SK-N-SH treated with all-trans-retinoic acid at 6 μM for 48 hours (cell line): ENCODE measurements at regions not wholly inside any gene's neighbourhood (a gene's known extent, or its start where the extent isn't known, plus 50 kb on each side); places are given as distances from the start of the nearest gene placed in this dataset.

Source experiments
- ATAC-seq: fragments of 200-7000 bp; cut with Tn5 transposase; 3 replicates; pipeline ENCODE4 v1.9.1; 2020; ENCODE audit warnings: mild to moderate bottlenecking, moderate library complexity
- ARNTL ChIP-seq: fragments of 450-650 bp; formaldehyde crosslinking; IDR thresholded peaks from 2 replicates; pipeline ENCODE4 v1.5.0; 2020; ENCODE audit warnings: low read depth, mild to moderate bottlenecking, moderate library complexity, borderline replicate concordance
- ESRRG ChIP-seq: fragments of 250-450 bp; sonication (Bioruptor Pico); IDR thresholded peaks from 2 replicates; pipeline ENCODE4 v1.6.1; 2021; ENCODE audit warnings: mild to moderate bottlenecking
- GLIS3 ChIP-seq: fragments of 250-450 bp; sonication (Bioruptor Pico); IDR thresholded peaks from 2 replicates; pipeline ENCODE4 v1.5.0; 2020; ENCODE audit warnings: mild to moderate bottlenecking, moderate library complexity
- ISL1 ChIP-seq: fragments of 250-450 bp; sonication (Bioruptor Pico); IDR thresholded peaks from 2 replicates; pipeline ENCODE4 v2.1.2; 2022; ENCODE audit warnings: mild to moderate bottlenecking, moderate library complexity
- OSR1 ChIP-seq: fragments of 250-450 bp; sonication (Bioruptor Pico); IDR thresholded peaks from 2 replicates; pipeline ENCODE4 v1.8.0; 2022; ENCODE audit warnings: moderate library complexity, mild to moderate bottlenecking, inconsistent platforms
- PPARA ChIP-seq: fragments of 250-450 bp; sonication (Bioruptor Pico); IDR thresholded peaks from 2 replicates; pipeline ENCODE4 v1.5.0; 2020; ENCODE audit warnings: mild to moderate bottlenecking, borderline replicate concordance
- RARB ChIP-seq: fragments of 250-450 bp; sonication (Bioruptor Pico); IDR thresholded peaks from 2 replicates; pipeline ENCODE4 v1.8.0; 2021; ENCODE audit warnings: mild to moderate bottlenecking, moderate library complexity
- SNAI2 ChIP-seq: fragments of 250-450 bp; sonication (Bioruptor Pico); IDR thresholded peaks from 2 replicates; pipeline ENCODE4 v1.5.0; 2020; ENCODE audit warnings: mild to moderate bottlenecking, moderate library complexity
- TOX ChIP-seq: fragments of 250-450 bp; sonication (Bioruptor Pico); IDR thresholded peaks from 2 replicates; pipeline ENCODE4 v1.8.0; 2021; ENCODE audit warnings: mild to moderate bottlenecking, moderate library complexity, borderline replicate concordance
- ZFP3 ChIP-seq: fragments of 250-450 bp; sonication (Bioruptor Pico); IDR thresholded peaks from 2 replicates; pipeline ENCODE4 v1.5.0; 2020; ENCODE audit warnings: mild to moderate bottlenecking, moderate library complexity
- ZFP30 ChIP-seq: fragments of 450-650 bp; formaldehyde crosslinking; IDR thresholded peaks from 2 replicates; pipeline ENCODE4 v1.5.0; 2022; ENCODE audit warnings: mild to moderate bottlenecking, moderate library complexity
- ZNF565 ChIP-seq: fragments of 450-650 bp; formaldehyde crosslinking; conservative IDR thresholded peaks from 2 replicates; pipeline ENCODE4 v1.5.0; 2020; ENCODE audit warnings: low read depth, mild to moderate bottlenecking, moderate library complexity
- ZNF8 ChIP-seq: fragments of 450-650 bp; formaldehyde crosslinking; IDR thresholded peaks from 2 replicates; pipeline ENCODE4 v1.5.0; 2020; ENCODE audit warnings: mild to moderate bottlenecking, moderate library complexity
- TF ChIP-seq, protein P1 (sequence below): fragments of 250-450 bp; sonication (Bioruptor Pico); IDR thresholded peaks from 2 replicates; pipeline ENCODE4 v1.5.1; 2021; ENCODE audit warnings: mild to moderate bottlenecking, moderate library complexity
- TF ChIP-seq, protein P2 (sequence below): fragments of 250-450 bp; sonication (Bioruptor Pico); IDR thresholded peaks from 2 replicates; pipeline ENCODE4 v1.8.0; 2020; ENCODE audit warnings: mild to moderate bottlenecking, moderate library complexity, borderline replicate concordance
- TF ChIP-seq, protein P3 (sequence below): fragments of 250-450 bp; sonication (Bioruptor Pico); IDR thresholded peaks from 2 replicates; pipeline ENCODE4 v1.5.1; 2020; ENCODE audit warnings: low read depth, mild to moderate bottlenecking, moderate library complexity
- TF ChIP-seq, protein P4 (sequence below): fragments of 250-450 bp; sonication (Bioruptor Pico); IDR thresholded peaks from 2 replicates; pipeline ENCODE4 v1.5.0; 2020; ENCODE audit warnings: mild to moderate bottlenecking, moderate library complexity
- TF ChIP-seq, protein P5 (sequence below): fragments of 250-450 bp; sonication (Bioruptor Pico); IDR thresholded peaks from 2 replicates; pipeline ENCODE4 v1.8.0; 2021; ENCODE audit warnings: low read depth, mild to moderate bottlenecking, moderate library complexity, borderline replicate concordance

DNA sequence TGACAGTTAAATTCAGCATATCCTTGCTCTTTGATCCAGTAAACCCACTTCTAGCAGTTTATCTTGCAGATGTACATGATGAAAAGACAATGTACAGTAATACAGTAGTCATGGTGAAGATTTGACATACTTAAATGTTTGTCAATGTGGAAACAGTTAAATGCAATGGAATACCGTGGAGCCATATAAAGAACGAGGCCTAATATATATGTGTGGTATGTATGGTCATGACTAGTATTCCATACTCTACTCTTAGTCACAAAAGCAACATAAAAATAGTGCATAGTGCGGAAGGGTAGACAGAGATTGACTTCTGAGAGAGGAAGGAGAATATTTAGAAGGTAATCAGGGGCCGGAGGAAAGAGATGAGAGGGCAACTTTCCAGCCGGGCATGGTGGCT, 70.7 kb upstream of the ARMC2 start:
- TF ChIP-seq ZFP30 (CRISPR knock-in tag), result no peak
- no peak for ATAC-seq

DNA sequence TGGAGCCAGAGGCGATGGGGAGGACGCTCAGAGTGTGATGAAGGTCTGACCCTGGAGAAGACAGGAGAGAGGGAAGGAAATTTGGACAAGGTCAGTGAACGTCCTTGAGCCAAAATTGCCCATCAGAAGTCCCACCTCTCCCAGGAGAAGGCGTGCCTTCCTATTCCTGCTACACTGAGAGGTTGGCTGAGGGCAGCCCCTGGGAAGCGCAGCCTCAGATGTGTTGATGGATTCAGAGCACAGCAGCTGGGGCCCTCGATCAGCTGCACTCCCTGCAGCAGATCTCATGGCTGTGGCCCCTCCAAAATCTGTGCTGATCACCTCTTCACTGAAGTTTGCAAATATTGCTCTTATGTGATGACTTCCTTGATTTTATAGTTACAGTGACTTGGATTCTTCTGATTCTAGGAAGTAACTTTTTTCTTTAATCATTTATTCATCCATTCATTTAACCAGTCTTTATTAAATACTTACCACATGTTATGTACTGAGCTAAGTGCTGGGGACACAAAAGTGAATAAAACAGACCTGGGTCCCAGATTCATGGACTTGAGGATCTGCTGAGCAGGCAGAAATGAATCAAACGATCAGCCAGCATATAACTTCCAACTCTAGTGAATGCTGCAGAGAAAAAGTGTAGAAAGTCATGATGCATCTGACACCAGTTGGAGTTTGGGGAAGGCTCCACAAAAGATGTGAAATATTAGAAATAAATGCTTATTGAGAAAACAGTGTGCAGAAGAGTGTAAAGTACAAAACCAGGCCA, 69.6 kb upstream of the ARMC2 start:
- TF ChIP-seq ESRRG (no peak), TOX (no peak), ZFP30 (CRISPR knock-in tag) (no peak), SNAI2 (CRISPR knock-in tag) (no peak), ZNF565 (CRISPR knock-in tag) (no peak), ZFP3 (CRISPR knock-in tag) (no peak), ARNTL (CRISPR knock-in tag) (no peak), GLIS3 (no peak)
- TF ChIP-seq, protein P1, sequence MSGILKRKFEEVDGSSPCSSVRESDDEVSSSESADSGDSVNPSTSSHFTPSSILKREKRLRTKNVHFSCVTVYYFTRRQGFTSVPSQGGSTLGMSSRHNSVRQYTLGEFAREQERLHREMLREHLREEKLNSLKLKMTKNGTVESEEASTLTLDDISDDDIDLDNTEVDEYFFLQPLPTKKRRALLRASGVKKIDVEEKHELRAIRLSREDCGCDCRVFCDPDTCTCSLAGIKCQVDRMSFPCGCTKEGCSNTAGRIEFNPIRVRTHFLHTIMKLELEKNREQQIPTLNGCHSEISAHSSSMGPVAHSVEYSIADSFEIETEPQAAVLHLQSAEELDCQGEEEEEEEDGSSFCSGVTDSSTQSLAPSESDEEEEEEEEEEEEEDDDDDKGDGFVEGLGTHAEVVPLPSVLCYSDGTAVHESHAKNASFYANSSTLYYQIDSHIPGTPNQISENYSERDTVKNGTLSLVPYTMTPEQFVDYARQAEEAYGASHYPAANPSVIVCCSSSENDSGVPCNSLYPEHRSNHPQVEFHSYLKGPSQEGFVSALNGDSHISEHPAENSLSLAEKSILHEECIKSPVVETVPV (CRISPR knock-in tag), result no peak
- TF ChIP-seq, protein P2, sequence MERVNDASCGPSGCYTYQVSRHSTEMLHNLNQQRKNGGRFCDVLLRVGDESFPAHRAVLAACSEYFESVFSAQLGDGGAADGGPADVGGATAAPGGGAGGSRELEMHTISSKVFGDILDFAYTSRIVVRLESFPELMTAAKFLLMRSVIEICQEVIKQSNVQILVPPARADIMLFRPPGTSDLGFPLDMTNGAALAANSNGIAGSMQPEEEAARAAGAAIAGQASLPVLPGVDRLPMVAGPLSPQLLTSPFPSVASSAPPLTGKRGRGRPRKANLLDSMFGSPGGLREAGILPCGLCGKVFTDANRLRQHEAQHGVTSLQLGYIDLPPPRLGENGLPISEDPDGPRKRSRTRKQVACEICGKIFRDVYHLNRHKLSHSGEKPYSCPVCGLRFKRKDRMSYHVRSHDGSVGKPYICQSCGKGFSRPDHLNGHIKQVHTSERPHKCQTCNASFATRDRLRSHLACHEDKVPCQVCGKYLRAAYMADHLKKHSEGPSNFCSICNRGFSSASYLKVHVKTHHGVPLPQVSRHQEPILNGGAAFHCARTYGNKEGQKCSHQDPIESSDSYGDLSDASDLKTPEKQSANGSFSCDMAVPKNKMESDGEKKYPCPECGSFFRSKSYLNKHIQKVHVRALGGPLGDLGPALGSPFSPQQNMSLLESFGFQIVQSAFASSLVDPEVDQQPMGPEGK, result no peak
- TF ChIP-seq, protein P3, sequence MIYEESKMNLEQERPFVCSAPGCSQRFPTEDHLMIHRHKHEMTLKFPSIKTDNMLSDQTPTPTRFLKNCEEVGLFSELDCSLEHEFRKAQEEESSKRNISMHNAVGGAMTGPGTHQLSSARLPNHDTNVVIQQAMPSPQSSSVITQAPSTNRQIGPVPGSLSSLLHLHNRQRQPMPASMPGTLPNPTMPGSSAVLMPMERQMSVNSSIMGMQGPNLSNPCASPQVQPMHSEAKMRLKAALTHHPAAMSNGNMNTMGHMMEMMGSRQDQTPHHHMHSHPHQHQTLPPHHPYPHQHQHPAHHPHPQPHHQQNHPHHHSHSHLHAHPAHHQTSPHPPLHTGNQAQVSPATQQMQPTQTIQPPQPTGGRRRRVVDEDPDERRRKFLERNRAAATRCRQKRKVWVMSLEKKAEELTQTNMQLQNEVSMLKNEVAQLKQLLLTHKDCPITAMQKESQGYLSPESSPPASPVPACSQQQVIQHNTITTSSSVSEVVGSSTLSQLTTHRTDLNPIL, result no peak
- TF ChIP-seq, protein P4, sequence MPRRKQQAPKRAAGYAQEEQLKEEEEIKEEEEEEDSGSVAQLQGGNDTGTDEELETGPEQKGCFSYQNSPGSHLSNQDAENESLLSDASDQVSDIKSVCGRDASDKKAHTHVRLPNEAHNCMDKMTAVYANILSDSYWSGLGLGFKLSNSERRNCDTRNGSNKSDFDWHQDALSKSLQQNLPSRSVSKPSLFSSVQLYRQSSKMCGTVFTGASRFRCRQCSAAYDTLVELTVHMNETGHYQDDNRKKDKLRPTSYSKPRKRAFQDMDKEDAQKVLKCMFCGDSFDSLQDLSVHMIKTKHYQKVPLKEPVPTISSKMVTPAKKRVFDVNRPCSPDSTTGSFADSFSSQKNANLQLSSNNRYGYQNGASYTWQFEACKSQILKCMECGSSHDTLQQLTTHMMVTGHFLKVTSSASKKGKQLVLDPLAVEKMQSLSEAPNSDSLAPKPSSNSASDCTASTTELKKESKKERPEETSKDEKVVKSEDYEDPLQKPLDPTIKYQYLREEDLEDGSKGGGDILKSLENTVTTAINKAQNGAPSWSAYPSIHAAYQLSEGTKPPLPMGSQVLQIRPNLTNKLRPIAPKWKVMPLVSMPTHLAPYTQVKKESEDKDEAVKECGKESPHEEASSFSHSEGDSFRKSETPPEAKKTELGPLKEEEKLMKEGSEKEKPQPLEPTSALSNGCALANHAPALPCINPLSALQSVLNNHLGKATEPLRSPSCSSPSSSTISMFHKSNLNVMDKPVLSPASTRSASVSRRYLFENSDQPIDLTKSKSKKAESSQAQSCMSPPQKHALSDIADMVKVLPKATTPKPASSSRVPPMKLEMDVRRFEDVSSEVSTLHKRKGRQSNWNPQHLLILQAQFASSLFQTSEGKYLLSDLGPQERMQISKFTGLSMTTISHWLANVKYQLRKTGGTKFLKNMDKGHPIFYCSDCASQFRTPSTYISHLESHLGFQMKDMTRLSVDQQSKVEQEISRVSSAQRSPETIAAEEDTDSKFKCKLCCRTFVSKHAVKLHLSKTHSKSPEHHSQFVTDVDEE (CRISPR knock-in tag), result no peak
- ATAC-seq, result no peak

DNA sequence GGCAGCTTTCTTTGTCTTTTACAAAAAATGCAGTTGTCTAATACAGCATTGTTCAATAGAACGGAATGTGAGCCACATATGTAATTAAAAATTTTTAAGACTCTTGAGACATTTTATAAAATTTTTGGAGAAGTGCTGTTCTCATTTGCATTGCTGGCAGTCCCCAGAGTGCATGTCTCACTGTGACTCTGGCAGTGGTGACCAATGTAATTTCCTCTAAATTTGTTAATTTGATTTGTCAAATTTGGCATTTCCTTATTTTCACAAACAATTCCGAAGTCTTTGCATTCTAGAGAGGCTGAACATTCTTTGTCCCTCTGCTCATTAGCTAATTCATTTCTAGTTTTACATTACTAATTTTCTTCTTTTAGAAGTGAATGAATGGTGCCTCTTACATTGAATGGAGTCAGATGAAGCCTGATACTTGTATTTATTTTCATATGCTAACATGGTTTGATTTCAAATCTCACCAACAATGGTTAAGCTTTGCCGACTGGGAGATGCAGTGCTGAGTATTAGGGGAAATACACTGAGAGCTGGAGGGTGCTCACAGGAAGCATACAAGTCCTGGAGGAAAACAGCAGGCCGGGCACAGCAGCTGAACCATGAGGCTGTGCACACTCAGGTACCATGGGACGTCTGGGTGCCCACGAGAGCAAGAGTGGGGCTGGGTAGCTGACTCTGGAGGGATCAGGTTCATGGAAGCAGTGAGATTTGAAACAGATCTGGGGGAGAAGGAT, 68.5 kb upstream of the ARMC2 start:
- peak; percentile 18; the same call in 2 of the 3 replicates for ATAC-seq
- TF ChIP-seq TOX (no peak), ISL1 (CRISPR knock-in tag) (peak; percentile 28; the same call in 1 of the 2 replicates)
- TF ChIP-seq, all 23 proteins: peak for 1

DNA sequence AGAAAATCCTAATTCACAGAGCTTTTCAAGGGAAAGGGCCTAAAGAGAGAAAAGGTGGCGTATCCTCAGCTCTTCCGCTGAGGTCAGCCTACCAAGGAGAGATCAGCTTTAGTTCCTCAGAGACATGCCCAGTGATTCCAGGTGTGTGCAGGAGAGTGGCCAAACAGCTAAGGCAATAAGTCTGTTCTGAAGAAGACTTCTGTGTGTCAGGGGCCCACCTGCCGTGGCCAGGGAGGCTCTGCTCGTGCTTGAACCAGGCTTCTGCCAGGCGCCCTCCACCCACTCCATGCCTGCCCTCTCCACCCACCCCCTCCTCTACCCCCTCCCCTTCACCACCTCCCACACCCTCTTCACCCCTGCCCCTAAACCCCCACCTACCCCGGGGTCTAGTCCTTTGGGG, 67.4 kb upstream of the ARMC2 start:
- TF ChIP-seq, protein P5, sequence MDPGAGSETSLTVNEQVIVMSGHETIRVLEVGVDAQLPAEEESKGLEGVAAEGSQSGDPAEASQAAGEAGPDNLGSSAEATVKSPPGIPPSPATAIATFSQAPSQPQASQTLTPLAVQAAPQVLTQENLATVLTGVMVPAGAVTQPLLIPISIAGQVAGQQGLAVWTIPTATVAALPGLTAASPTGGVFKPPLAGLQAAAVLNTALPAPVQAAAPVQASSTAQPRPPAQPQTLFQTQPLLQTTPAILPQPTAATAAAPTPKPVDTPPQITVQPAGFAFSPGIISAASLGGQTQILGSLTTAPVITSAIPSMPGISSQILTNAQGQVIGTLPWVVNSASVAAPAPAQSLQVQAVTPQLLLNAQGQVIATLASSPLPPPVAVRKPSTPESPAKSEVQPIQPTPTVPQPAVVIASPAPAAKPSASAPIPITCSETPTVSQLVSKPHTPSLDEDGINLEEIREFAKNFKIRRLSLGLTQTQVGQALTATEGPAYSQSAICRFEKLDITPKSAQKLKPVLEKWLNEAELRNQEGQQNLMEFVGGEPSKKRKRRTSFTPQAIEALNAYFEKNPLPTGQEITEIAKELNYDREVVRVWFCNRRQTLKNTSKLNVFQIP (CRISPR knock-in tag), result no peak
- no peak for TF ChIP-seq ZFP30 (CRISPR knock-in tag)
- TF ChIP-seq OSR1 (CRISPR knock-in tag), result no peak
- TF ChIP-seq ARNTL (CRISPR knock-in tag), result no peak
- no peak for TF ChIP-seq ZNF8 (CRISPR knock-in tag)
- TF ChIP-seq, protein P3, result no peak
- TF ChIP-seq, protein P2, result no peak
- no peak for TF ChIP-seq ISL1 (CRISPR knock-in tag)
- no peak for TF ChIP-seq TOX
- no peak for TF ChIP-seq ESRRG
- no peak for TF ChIP-seq RARB (CRISPR knock-in tag)
- TF ChIP-seq PPARA, result no peak
- TF ChIP-seq GLIS3, result no peak
- TF ChIP-seq, protein P1 (CRISPR knock-in tag), result no peak
- no peak for ATAC-seq
